Neuronal stem cell (in vitro differentiated cells): ENCODE measurements at regions not wholly inside any gene's neighbourhood (a gene's known extent, or its start where the extent isn't known, plus 50 kb on each side); places are given as distances from the start of the nearest gene placed in this dataset.

ENCODE experiments used
- DNase-seq: peaks from one replicate; pipeline ENCODE4 v3.0.0-alpha.2; 2013; ENCODE audit warnings: low spot score
- H2AFZ ChIP-seq: one replicate; pipeline ENCODE4 v1.6.1; 2013; ENCODE audit warnings: mild to moderate bottlenecking, low read length, inconsistent platforms
- H2AK5ac ChIP-seq: 2 replicates; pipeline ENCODE4 v1.6.1; 2013; ENCODE audit warnings: low read depth, mild to moderate bottlenecking, inconsistent platforms, low read length, moderate library complexity, mixed read lengths
- H2BK120ac ChIP-seq: 2 replicates; pipeline ENCODE4 v1.6.1; 2013; ENCODE audit warnings: low read depth, mild to moderate bottlenecking, inconsistent platforms, low read length, moderate library complexity, mixed read lengths
- H2BK12ac ChIP-seq: one replicate; pipeline ENCODE4 v1.6.1; 2013; ENCODE audit warnings: low read length, inconsistent platforms
- H2BK15ac ChIP-seq: 2 replicates; pipeline ENCODE4 v1.6.1; 2013; ENCODE audit warnings: mild to moderate bottlenecking, low read length, inconsistent platforms, mixed read lengths
- H2BK5ac ChIP-seq: one replicate; pipeline ENCODE4 v1.6.1; 2013; ENCODE audit warnings: inconsistent platforms, mild to moderate bottlenecking, low read length, moderate library complexity
- H3K14ac ChIP-seq: one replicate; pipeline ENCODE4 v1.6.1; 2013; ENCODE audit warnings: low read length, inconsistent platforms
- H3K18ac ChIP-seq: 2 replicates; pipeline ENCODE4 v1.6.1; 2013; ENCODE audit warnings: low read length, inconsistent platforms
- H3K23ac ChIP-seq: 2 replicates; pipeline ENCODE4 v1.6.1; 2013; ENCODE audit warnings: low read depth, mild to moderate bottlenecking, mixed read lengths, low read length, inconsistent platforms; ENCODE audit not compliant: poor library complexity
- H3K27ac ChIP-seq: replicated peaks from 3 replicates; pipeline ENCODE4 v1.5.1; 2013; ENCODE audit warnings: low read length, inconsistent platforms
- H3K27me3 ChIP-seq, 3 experiments: 2 replicates each; pipeline ENCODE4 v1.6.1; 2013; ENCODE audit warnings: low read length in 3 of 3, mild to moderate bottlenecking in 2 of 3, inconsistent platforms in 1 of 3, low read depth in 1 of 3, mixed read lengths in 1 of 3, moderate library complexity in 1 of 3; ENCODE audit not compliant: control insufficient read depth in 3 of 3, insufficient read depth in 3 of 3
- H3K36me3 ChIP-seq, 2 donors: replicated peaks in 1 of 2; 2 replicates each; pipeline ENCODE4 v1.6.1; 2013; ENCODE audit warnings: low read length in 2 of 2; ENCODE audit not compliant: control insufficient read depth in 2 of 2, insufficient read depth in 2 of 2
- H3K4ac ChIP-seq: 2 replicates; pipeline ENCODE4 v1.6.1; 2013; ENCODE audit warnings: inconsistent platforms, mild to moderate bottlenecking, low read length, moderate library complexity
- H3K4me1 ChIP-seq, 2 donors: 1 replicate in 1 of 2; 2 replicates in 1 of 2; pipeline ENCODE4 v1.6.1; 2013; ENCODE audit warnings: low read length in 2 of 2, low read depth in 1 of 2; ENCODE audit not compliant: control insufficient read depth in 2 of 2, insufficient read depth in 1 of 2
- H3K4me2 ChIP-seq: one replicate; pipeline ENCODE4 v1.6.1; 2013; ENCODE audit warnings: mild to moderate bottlenecking, low read length, inconsistent platforms; ENCODE audit not compliant: insufficient read depth, poor library complexity, severe bottlenecking
- H3K4me3 ChIP-seq, 2 donors: 2 replicates each; pipeline ENCODE4 v1.5.1; 2013; ENCODE audit warnings: low read length in 2 of 2, mild to moderate bottlenecking in 2 of 2, inconsistent platforms in 1 of 2, moderate library complexity in 1 of 2
- H3K79me1 ChIP-seq: one replicate; pipeline ENCODE4 v1.6.1; 2013; ENCODE audit warnings: low read depth, mild to moderate bottlenecking, inconsistent platforms, low read length, moderate library complexity
- H3K9ac ChIP-seq: one replicate; pipeline ENCODE4 v1.6.1; 2013; ENCODE audit warnings: mild to moderate bottlenecking, low read depth, low read length, inconsistent platforms; ENCODE audit not compliant: poor library complexity
- H3K9me3 ChIP-seq, 2 donors: replicated peaks in 1 of 2; 2 replicates each; pipeline versions ENCODE3 to v1.6.1; 2013; ENCODE audit warnings: low read length in 2 of 2, mild to moderate bottlenecking in 2 of 2, inconsistent platforms in 1 of 2, low read depth in 1 of 2, mixed read lengths in 1 of 2, moderate library complexity in 1 of 2; ENCODE audit not compliant: control insufficient read depth in 2 of 2, insufficient read depth in 1 of 2
- H4K8ac ChIP-seq: one replicate; pipeline ENCODE4 v1.6.1; 2013; ENCODE audit warnings: low read depth, mild to moderate bottlenecking, inconsistent platforms, low read length, moderate library complexity
- H4K91ac ChIP-seq: one replicate; pipeline ENCODE4 v1.6.1; 2013; ENCODE audit warnings: low read length, low read depth, mild to moderate bottlenecking, inconsistent platforms; ENCODE audit not compliant: poor library complexity
- WGBS, 2 donors: extraction: QIAGEN DNeasy Blood & Tissue Kit; methylation state at CpG; one replicate each; pipeline ENCODE4 v1.1.7; 2013; ENCODE audit warnings: missing lambda C conversion rate in 2 of 2, mixed read lengths in 1 of 2; ENCODE audit not compliant: insufficient read length in 2 of 2, insufficient replicate concordance in 1 of 2; ENCODE audit errors: extremely low coverage in 2 of 2; 5-methylcytosine and 5-hydroxymethylcytosine counted together

DNA sequence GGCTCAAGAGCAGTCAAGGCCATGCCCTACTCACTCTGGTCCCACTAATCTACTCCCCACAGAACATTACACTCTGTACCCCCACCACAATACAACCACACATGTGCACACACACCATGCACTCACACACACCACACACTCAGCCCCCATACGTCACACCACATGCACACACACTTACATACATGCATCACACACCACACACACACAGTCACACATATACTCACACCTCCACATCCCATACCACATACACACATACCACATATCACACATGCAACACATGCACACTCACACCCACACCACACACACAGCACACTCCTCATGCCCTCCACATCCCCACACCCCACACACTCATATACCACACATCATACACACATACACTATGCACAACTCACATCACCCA, 67.6 kb downstream of the RASL11A start:
- no peak overlapping the region for H2BK5ac ChIP-seq
- DNase-seq, result no peak
- no peak overlapping the region for H3K4me2 ChIP-seq
- no CpG with 5 or more reads among the region's 1 CpG for WGBS, 2 donors
- H2AFZ ChIP-seq, result no peak overlapping the region
- H2BK15ac ChIP-seq, result no peak overlapping the region
- H3K23ac ChIP-seq, result peak overlapping the region; percentile 51
- no peak overlapping the region for H3K27ac ChIP-seq
- no peaks in the 10 kb centered on the region for H3K36me3 ChIP-seq
- H2AK5ac ChIP-seq, result no peak overlapping the region
- H4K8ac ChIP-seq, result no peak overlapping the region
- H2BK120ac ChIP-seq, result no peak overlapping the region
- peaks cover 0 to 6% of the 10 kb centered on the region in 2 donors for H3K4me1 ChIP-seq
- H2BK12ac ChIP-seq, result no peak overlapping the region
- peak overlapping the region; percentile 53 for H3K9ac ChIP-seq
- peak overlapping the region; percentile 97 for H4K91ac ChIP-seq
- H3K79me1 ChIP-seq, result no peaks in the 10 kb centered on the region
- no peak overlapping the region for H3K18ac ChIP-seq
- H3K4ac ChIP-seq, result no peak overlapping the region
- H3K4me3 ChIP-seq, result peak overlapping the region in 1 of 2 donors; percentile 62
- peaks cover 0 to 29% (median 4%) of the 10 kb centered on the region in 3 experiments for H3K27me3 ChIP-seq
- peaks cover 0 to 4% of the 10 kb centered on the region in 2 donors for H3K9me3 ChIP-seq
- peak overlapping the region; percentile 31 for H3K14ac ChIP-seq

DNA sequence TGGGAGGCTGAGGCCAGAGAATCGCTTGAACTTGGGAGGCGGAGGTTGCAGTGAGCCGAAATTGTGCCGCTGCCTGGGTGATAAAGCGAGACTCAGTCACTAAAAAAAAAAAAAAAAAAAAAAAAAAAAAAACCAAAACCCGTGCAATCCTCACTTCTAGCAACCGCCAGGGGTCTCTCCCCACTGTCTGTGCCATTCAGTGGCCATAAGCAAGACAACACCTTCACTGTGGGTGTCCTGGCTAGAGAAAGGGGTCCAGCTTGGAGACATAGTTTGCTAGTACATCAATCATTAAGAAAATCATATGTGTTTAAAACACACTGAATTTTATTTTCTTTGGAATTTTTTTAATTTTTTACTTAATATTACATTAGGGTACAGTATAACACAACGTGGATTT, 68.2 kb downstream of the RASL11A start:
- Histone ChIP-seq H2BK120ac (no peak overlapping the region), H3K4me3 (no peak overlapping the region), H3K79me1 (no peaks in the 10 kb centered on the region), H2BK15ac (no peak overlapping the region), H2BK12ac (no peak overlapping the region), H3K4ac (no peak overlapping the region), H2AK5ac (no peak overlapping the region), H3K27ac (no peak overlapping the region), H3K9ac (no peak overlapping the region), H4K8ac (no peak overlapping the region), H3K36me3 (no peaks in the 10 kb centered on the region), H3K9me3 (peaks cover 0 to 4% of the 10 kb centered on the region in 2 donors), H3K18ac (no peak overlapping the region), H3K14ac (no peak overlapping the region), H3K27me3 (peaks cover 0 to 29% (median 4%) of the 10 kb centered on the region in 3 experiments), H3K4me2 (no peak overlapping the region), H2BK5ac (no peak overlapping the region), H3K23ac (no peak overlapping the region), H4K91ac (no peak overlapping the region), H3K4me1 (peaks cover 0 to 6% of the 10 kb centered on the region in 2 donors), H2AFZ (no peak overlapping the region)
- no peak for DNase-seq
- WGBS, 2 donors, result no CpG with 5 or more reads among the region's 8 CpGs

DNA sequence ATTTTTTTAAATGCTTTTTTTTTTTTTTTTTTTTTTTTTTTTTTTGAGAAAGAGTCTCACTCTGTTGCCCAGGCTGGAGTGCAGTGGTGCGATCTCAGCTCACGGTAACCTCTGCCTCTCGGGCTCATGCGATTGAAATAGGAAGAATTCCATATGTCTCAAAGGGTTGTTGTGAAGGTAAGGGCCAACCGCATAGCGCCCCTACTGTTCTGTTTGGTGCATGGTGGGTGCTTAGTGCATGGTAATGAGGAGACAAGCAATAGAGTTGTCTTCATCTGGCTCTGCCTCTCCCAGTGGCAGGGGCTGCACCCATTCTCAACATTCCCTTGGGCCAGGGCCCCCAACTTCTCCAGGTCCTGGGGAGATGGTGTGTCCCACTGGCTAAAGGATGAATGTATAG, 68.7 kb downstream of the RASL11A start:
- H4K91ac ChIP-seq, result no peak overlapping the region
- H3K4me3 ChIP-seq, result no peak overlapping the region
- no peak overlapping the region for H3K14ac ChIP-seq
- H2AFZ ChIP-seq, result no peak overlapping the region
- no peak overlapping the region for H3K18ac ChIP-seq
- no CpG with 5 or more reads among the region's 6 CpGs for WGBS, 2 donors
- no peak overlapping the region for H4K8ac ChIP-seq
- no peak overlapping the region for H2BK12ac ChIP-seq
- H2BK5ac ChIP-seq, result no peak overlapping the region
- H3K9ac ChIP-seq, result no peak overlapping the region
- DNase-seq, result no peak
- no peak overlapping the region for H2BK120ac ChIP-seq
- H3K4ac ChIP-seq, result no peak overlapping the region
- H3K36me3 ChIP-seq, result no peaks in the 10 kb centered on the region
- H2AK5ac ChIP-seq, result no peak overlapping the region
- H3K4me2 ChIP-seq, result no peak overlapping the region
- no peaks in the 10 kb centered on the region for H3K79me1 ChIP-seq
- H2BK15ac ChIP-seq, result no peak overlapping the region
- peaks cover 0 to 6% of the 10 kb centered on the region in 2 donors for H3K4me1 ChIP-seq
- H3K27me3 ChIP-seq, result peaks cover 0 to 29% (median 4%) of the 10 kb centered on the region in 3 experiments
- H3K27ac ChIP-seq, result no peak overlapping the region
- H3K23ac ChIP-seq, result no peak overlapping the region
- peaks cover 0 to 4% of the 10 kb centered on the region in 2 donors for H3K9me3 ChIP-seq

DNA sequence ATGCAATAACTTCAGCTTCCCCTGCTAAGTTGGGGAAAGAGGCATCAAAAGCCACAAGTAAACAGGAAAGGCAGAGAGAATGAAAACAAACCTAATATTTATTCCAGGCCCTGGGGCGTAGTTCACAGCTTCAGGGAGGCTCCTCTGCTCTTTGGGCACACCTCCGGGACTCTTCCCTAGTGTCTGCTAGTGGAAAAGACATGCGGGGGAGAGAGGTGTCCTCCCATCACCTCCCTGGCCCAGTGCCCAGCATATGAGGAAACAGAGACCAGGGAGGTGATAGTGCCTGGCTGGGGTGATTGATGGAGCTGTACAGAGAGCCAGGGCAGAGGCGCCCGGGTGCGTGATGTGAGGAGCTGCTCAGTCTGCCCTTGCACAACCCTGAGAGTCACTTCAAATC, 71.0 kb downstream of the RASL11A start:
- H3K14ac ChIP-seq, result no peak overlapping the region
- no peak overlapping the region for H2BK15ac ChIP-seq
- peaks cover 0 to 4% of the 10 kb centered on the region in 2 donors for H3K4me1 ChIP-seq
- no peak overlapping the region for H2BK12ac ChIP-seq
- H2BK5ac ChIP-seq, result no peak overlapping the region
- H3K79me1 ChIP-seq, result no peaks in the 10 kb centered on the region
- no CpG with 5 or more reads among the region's 6 CpGs for WGBS, 2 donors
- H3K27ac ChIP-seq, result no peak overlapping the region
- H2AK5ac ChIP-seq, result no peak overlapping the region
- H2BK120ac ChIP-seq, result no peak overlapping the region
- peaks cover 0 to 28% (median 4%) of the 10 kb centered on the region in 3 experiments for H3K27me3 ChIP-seq
- H3K4me3 ChIP-seq, result no peak overlapping the region
- no peak overlapping the region for H3K23ac ChIP-seq
- H4K91ac ChIP-seq, result no peak overlapping the region
- H3K18ac ChIP-seq, result no peak overlapping the region
- no peak overlapping the region for H3K4me2 ChIP-seq
- H3K36me3 ChIP-seq, result no peaks in the 10 kb centered on the region
- H4K8ac ChIP-seq, result no peak overlapping the region
- H3K9me3 ChIP-seq, result peaks cover 0 to 4% of the 10 kb centered on the region in 2 donors
- no peak overlapping the region for H2AFZ ChIP-seq
- H3K9ac ChIP-seq, result no peak overlapping the region
- no peak for DNase-seq
- H3K4ac ChIP-seq, result no peak overlapping the region
